HG02623 (cell line): ENCODE measurements at regions not wholly inside any gene's neighbourhood (a gene's known extent, or its start where the extent isn't known, plus 50 kb on each side); places are given as distances from the start of the nearest gene placed in this dataset.

ENCODE experiments used
- ATAC-seq: cut with Tn5 transposase; IDR thresholded peaks from one replicate; pipeline ENCODE4 v1.9.1; 2021; ENCODE audit warnings: moderate library complexity; ENCODE audit not compliant: unreplicated experiment

DNA sequence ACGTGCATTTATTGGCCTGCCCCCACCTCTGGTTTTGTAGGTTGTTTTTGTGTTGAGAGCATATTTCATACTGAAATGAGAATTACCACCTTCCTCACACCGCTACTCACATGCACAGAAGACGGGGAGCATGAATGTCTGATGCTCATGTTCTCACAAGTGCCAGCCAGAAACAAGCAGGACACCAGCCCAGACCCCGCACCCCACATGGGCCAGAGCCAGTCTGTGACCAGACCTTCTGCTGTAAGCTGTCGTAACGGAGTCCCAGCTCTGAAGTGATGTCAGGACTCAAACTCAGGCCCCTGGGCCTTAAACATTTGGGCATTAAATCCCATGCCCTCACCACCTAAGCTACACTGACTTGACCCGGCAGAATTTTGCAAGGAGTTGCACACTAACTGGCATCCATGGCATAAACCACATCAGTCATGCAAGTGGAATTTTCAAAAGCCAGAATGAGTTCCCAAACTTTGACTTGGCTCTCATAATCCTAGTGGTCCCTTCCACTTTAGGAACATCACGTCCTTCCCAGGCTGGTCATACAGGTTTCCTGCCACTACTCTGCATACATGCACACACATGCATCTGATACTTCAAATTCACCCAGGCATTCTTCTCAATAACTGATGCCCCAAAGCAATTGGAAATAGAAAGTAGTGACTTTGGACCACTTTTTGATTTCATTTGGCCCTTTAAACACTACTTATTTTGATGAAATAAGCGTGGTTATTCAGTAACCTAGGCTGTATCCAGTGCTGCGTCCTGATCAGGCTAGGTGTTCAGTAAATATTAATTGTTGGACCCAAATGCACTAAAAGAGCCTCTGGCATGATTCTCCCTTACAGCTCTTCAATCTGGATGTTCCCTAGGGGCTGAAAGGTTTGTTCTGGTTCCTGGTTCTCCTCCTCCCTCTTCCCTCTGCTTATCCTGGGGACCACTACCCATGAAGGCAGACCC is 223.1 kb upstream of the ID2 start:
- no peak for ATAC-seq

GRCh38 chr2:8459474-8459873 is 222.4 kb upstream of the ID2 start:
- no peak for ATAC-seq

DNA sequence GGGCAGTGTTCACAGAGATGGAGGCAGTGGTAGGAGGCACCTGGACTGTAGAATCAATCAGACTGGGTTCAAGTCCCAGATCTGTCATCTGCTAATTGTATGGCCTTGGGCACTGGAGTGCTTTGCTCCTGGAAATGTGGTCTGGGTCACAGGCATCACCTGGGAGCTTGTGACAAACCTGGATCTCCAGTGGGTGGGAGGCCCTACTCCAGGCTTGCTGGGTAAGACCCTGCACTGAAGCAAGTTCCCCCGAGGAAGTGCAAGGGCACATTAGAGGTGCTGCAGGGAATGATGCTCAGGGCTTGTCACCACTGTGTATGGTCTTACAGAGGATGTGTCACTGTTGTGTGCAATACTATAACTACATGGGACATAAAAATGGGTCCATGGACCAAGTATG is 220.5 kb upstream of the ID2 start:
- ATAC-seq: no peak

- ATAC-seq: no peak
Measured at GRCh38 chr2:8462280-8462679, 219.6 kb upstream of the ID2 start.

DNA sequence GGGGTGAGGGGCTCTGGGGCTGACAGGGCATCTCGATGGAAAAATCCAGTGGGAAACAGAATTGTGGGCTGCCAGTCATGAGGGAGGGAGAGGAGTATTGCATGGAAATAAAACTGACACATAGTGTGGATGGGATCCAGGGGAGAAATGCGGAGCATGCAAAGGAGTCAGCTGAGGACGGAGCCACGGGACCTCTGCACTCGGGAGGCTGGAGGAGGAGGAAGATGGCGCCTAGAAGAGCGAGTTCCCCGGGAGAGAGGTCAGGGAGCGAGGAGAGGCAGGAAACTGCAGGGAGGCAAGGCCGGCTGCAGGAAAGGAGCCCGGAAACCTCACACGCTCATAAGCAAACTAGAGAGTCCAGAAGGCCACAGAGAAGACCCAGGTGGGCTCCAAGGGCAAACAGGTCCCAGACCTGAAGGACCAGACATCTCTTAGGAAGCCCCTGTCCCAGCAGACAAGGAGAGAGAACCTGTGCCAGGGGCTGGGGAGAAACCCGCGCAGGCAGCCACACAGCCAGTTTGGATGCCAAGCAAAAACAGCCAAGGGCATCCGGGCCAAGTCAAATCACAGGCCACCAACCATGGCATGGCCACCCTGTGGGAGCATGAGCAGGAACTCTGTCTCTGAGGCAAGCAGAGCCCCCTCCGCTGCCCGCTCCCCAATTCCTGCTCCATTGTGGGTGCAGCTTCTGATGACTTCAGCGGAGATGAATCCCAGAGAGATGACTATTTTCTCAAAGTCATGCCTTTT is 218.8 kb upstream of the ID2 start:
- no peak for ATAC-seq

GRCh38 chr2:8465560-8465959 is 216.3 kb upstream of the ID2 start:
- no peak for ATAC-seq

DNA sequence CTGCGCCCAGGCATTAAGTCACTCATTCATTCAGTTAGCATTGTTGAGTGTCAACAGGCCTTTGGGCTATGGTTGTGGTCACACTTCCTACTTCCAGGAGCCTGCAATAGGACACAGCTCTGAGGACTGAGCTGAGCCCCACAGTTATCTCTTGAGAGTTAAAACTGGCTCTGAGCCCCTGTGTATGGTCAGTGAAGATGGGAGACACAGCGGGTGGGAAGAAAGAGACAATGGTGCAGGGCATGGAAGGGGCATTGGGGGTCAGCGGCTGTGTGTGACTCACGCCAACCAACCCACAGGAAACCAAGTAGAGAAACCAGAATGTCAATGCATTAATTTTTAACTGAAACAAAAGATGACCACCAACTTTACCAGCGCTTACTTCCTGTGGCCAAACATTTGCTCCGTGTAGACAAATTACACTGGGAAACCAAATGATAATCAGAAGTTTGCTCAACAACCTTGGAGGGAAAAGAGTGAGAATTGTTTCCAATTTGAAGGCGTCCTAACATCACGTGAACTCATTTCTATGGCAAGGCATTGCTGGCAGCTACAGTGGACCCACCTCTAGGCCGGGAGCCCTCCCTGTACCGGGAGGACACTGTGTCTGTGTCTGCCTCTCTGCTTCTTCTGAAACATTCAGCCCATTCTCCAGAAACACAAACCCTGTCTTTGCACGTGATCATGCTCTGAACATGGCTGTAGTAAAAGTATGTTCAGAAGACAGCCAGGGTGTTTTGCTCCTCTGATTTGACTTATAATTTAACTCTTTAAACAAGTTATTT is 212.0 kb upstream of the ID2 start:
- ATAC-seq: no peak

GRCh38 chr2:8472545-8473323 is 209.1 kb upstream of the ID2 start:
- peak; percentile 45 for ATAC-seq

DNA sequence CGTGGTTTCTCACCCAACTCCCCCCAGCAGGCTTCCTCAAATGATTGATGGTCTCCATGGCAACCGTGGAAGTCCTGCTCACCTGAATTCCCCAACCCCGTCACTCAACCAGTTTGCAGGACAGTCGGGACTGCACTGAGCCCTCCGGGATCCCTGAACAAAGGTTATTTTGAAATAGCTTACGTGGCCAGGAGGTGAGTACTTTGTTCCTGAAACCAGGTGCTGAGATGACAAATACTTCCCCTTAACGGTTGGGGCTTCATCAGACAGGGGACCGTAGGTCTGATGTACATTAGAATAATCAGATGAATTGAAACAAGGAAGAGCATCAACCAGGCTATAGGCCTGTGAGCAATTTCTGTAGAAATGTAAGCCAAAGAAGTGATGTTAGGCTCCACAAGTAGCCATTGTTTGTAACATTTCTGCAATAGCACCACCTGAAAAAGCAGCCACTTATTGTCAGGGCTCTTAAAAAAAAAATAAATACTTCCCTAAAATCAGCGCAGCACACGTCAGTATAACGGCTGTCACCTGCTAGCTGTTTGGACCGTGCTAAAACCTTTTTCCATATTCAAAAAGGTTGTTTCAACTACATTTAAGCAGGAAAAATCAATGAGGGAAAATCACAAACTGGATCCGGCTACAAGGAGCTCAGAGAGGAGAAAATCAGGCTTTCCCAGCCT is 206.4 kb upstream of the ID2 start:
- ATAC-seq: no peak

DNA sequence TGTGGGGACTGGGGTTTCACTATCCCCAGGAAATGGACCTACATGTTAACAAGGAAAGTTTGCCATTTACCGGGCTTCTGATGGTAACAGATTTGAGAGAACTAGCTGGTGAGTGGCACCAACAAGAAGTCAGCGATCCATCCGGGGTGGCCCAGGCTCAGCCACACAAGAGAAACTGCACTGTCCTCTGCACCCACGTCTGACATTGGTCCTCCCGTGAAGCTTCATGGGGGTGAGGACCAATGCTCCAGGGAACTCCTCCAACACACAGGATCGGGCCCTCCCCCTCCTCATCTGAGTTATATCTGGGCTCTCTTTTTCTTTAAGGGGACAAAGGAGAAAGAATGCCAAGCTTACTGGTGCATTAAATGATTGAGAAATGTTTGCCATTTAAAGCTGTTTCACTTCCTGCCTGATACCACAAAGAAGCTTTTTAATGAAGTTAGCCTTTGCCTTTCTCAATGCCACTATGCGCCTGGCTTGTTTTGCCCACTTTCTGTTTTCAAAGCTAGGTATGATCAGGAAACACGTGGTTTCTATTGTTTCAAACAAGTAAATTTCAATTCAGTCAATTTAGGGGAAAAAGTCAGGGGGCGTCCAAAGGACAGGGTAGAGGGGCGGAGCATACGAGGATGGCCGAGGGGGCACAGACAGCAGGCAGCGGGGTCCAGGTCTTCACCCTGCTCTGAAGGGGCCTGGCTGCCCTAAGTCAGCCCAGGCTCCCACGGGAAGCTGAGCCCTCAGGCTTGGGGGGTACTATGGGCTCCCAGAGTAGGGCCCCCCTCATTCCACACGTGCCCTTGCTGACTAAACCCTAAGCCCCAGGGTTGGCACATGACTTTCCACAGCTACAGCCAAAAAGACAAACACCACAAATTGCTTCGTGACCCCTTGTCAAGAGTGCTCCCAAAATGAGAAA is 204.0 kb upstream of the ID2 start:
- ATAC-seq: peak; percentile 44

DNA sequence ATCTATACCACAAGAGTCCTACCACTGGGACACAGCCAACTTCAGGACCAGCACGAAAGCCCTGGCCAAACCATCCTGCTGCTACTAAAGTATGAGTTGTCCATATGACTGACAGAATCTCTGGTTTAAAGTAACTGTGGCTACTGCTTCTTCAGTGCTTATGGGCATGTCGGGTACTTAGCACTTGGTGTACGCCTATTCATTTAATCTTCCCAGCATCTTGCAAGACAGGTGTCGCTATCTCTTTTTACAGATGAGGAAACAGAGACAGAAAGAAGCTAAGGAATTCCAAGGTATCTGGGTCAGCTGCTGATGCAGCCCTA is 203.4 kb upstream of the ID2 start:
- ATAC-seq: no peak

DNA sequence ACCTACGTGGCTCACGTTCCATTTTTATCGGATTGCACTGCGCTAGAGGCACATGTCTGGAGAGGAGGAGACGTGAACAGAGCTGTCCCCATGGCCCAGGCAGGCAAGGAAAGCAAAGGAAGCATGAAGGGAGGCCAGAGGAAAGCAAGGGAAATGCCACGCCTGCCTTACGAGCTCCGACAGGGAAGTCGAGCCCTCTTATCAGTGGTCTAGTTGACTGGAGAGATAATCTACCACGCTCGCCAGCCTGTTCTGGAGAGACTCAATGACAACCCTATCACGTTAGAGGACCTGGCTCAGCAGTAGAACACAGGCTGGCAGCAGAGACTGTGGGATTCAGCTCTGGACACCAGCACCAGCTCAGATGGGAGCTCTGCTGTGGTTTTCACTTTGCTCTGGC is 202.6 kb upstream of the ID2 start:
- ATAC-seq: no peak

DNA sequence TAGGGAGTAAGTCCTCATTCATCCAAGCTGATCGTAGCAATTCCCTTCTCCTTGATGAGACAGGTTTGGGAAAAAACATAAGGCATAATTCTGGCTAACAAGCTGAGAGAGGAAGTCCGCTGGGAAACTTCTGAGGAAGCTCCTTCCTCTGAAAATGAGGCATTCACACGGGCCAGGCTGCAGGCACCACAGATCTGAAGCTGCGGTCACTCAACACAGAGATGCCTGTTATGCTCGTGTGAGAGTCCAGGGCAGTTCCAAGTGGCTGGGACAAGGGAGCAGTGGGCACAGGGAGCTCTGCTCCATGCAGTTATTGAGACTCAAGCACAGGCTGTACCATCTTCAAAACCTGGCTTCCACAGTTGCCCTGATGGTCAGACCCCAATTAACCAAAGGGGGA is 200.9 kb upstream of the ID2 start:
- ATAC-seq: no peak

GRCh38 chr2:8481463-8482009 is 200.3 kb upstream of the ID2 start:
- ATAC-seq: peak; percentile 48

- no peak for ATAC-seq
Measured at GRCh38 chr2:8482432-8482831, 199.4 kb upstream of the ID2 start.

DNA sequence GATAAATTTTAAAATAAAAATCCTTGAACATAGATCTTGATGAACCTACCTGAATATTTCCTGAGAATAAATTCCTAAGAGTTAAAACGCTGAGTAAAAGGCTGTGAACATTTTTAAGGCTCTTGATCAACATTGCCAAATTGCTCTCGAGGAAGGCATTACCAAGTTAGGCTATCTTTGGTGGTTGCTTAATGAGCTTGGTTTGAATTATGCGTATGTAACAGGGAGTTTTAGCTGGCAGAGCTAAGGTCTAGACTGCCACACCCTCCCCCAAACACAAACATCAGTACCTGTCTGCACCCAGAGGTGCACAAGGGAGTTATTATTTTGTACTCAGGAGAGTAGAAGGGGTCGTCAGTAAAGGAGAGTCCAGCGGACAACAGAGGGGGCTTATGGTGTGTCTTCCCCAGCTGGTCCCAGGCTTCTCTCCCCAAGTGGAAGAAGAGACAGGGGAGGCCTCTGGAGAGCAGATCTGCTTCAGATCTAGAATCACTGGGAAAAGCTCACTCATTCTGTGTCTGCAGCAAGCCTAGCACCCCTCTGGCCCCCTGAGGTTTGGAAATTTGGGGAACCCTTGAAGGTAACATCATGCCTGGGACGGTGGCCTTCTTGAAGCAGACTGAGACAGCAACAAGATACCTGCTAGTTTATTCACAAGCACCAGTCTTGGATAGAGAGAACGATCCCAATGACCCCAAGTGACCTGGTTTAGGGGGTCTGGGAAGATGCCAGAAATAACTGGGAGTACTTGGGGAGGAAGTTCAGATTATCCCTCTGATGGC is 197.2 kb upstream of the ID2 start:
- ATAC-seq: no peak

DNA sequence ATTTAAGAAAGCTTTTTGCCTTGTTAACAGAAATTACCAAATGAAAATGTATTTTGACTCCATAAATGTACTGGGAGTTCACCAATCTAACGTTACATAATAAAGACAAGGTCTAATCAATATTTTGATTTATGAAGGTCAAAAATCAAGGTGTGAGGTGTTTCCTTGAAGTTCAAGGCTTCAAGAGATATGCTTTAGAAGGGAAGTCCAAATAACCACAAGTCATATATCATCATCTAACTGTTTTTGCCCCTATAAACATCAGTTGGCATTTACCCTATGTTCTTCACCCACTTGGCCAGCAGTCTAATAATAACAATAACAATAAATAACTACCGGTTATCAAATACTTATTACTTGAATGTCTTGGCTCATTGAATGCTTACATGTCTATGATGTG is 196.1 kb upstream of the ID2 start:
- no peak for ATAC-seq

DNA sequence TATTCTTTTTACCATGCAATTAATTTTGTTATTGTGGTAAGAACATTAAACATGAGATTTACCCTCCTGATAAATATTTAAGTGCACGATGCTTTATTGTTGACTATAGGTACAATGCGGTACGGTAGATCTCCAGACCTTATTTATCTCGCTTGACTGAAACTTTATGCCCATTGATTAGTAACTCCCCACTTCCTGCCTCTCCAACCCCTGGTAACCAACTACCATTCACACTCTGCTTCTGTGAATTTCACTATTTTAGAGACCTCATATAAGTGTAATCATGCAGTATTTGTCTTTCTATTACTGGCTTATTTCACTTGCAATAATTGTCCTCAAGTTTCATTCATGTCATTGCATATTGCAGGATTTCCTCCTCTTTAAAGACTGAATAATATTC is 195.7 kb upstream of the ID2 start:
- ATAC-seq: no peak
